ENCODE measurements at regions not wholly inside any gene's neighbourhood (a gene's known extent, or its start where the extent isn't known, plus 50 kb on each side); places are given as distances from the start of the nearest gene placed in this dataset.

GRCh38 chr12:103130564-103130963 is 173.1 kb downstream of the ASCL1 start:
- TF ChIP-seq, protein P1, sequence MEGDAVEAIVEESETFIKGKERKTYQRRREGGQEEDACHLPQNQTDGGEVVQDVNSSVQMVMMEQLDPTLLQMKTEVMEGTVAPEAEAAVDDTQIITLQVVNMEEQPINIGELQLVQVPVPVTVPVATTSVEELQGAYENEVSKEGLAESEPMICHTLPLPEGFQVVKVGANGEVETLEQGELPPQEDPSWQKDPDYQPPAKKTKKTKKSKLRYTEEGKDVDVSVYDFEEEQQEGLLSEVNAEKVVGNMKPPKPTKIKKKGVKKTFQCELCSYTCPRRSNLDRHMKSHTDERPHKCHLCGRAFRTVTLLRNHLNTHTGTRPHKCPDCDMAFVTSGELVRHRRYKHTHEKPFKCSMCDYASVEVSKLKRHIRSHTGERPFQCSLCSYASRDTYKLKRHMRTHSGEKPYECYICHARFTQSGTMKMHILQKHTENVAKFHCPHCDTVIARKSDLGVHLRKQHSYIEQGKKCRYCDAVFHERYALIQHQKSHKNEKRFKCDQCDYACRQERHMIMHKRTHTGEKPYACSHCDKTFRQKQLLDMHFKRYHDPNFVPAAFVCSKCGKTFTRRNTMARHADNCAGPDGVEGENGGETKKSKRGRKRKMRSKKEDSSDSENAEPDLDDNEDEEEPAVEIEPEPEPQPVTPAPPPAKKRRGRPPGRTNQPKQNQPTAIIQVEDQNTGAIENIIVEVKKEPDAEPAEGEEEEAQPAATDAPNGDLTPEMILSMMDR (CRISPR knock-in tag; IDR thresholded peaks at IDR 0.05): no peak
- no peak for TF ChIP-seq ATF1 (CRISPR knock-in tag; IDR thresholded peaks at IDR 0.05)
